OCI-LY7 (cell line): ENCODE measurements at regions not wholly inside any gene's neighbourhood (a gene's known extent, or its start where the extent isn't known, plus 50 kb on each side); places are given as distances from the start of the nearest gene placed in this dataset.

Source experiments
- EZH2phosphoT487 ChIP-seq: fragments of 200-600 bp; sonication (generic); IDR thresholded peaks from 2 replicates; pipeline ENCODE4 v1.6.1; 2018; ENCODE audit warnings: low read depth, borderline replicate concordance, mild to moderate bottlenecking, mixed run types, antibody characterized with exemption, low read length, moderate library complexity, mixed read lengths
- TF ChIP-seq, protein P1 (sequence below): fragments of 200-600 bp; sonication (generic); conservative IDR thresholded peaks from 2 replicates; pipeline ENCODE4 v1.5.1; 2014; ENCODE audit warnings: mild to moderate bottlenecking, antibody characterized with exemption, low read length, moderate library complexity, mixed read lengths

- no peak for TF ChIP-seq EZH2phosphoT487
- TF ChIP-seq, protein P1, sequence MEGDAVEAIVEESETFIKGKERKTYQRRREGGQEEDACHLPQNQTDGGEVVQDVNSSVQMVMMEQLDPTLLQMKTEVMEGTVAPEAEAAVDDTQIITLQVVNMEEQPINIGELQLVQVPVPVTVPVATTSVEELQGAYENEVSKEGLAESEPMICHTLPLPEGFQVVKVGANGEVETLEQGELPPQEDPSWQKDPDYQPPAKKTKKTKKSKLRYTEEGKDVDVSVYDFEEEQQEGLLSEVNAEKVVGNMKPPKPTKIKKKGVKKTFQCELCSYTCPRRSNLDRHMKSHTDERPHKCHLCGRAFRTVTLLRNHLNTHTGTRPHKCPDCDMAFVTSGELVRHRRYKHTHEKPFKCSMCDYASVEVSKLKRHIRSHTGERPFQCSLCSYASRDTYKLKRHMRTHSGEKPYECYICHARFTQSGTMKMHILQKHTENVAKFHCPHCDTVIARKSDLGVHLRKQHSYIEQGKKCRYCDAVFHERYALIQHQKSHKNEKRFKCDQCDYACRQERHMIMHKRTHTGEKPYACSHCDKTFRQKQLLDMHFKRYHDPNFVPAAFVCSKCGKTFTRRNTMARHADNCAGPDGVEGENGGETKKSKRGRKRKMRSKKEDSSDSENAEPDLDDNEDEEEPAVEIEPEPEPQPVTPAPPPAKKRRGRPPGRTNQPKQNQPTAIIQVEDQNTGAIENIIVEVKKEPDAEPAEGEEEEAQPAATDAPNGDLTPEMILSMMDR = no peak
Measured at GRCh38 chr10:31590023-31590800, 271.2 kb downstream of the ZEB1 start.
